Effector CD8-positive, alpha-beta T cell (primary cell): ENCODE measurements at regions not wholly inside any gene's neighbourhood (a gene's known extent, or its start where the extent isn't known, plus 50 kb on each side); places are given as distances from the start of the nearest gene placed in this dataset.

ENCODE experiments used
- DNase-seq: peaks from one replicate; lab custom pipeline; 2025; lab: John Stamatoyannopoulos, UW

DNA sequence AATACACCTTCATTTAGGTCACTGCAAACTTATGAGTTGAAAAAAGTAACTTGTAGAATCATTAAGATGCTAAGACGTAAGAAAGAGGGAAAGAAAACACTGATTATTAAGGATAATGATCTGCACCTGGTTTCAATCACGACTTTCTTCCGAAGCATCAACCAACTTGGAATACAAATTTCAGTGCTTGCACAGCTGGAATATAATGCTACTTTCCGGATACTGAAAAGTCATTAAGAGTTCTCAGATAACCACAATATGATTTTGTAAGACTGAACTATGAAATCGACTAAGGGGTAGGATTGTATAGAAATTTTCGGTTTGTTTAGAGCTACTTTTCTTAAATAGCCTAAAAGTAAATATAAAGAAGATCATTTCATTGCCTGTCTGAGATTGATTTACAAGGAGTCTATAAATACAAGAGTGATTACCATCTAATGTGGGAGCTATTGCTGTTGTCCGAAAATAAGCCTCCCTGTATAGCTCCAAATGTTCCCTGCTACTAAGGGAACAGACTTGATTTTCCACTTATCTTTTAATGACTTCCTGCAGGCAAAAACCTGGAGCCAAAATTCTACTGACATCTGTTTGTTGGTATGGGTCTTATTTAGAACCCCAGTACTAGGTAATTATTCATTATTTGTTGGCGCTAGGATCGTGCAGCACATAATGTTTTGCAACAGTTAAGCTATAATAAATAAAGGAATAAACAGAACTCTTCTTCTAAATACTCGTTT, 673.3 kb downstream of the KCNT2 start:
- no peak for DNase-seq

DNA sequence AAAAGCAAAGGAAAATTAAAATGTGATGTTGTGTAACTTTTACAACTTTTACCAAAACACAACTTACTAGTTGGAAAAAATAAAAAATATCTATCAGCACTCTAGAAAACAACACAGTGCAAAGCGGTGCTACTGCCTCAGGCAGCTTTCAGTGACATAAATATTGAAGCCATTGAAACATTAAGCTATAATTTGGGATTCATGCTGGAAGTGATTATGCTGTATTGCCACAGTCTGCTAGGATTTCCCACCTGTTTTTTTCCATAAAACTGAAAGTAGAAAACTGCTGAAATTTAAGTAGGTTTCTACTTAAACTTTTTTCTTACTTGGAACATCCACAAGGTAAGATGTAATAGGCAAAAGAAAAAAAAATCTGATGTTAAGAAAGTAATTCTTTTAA, 674.4 kb downstream of the KCNT2 start:
- DNase-seq, result no peak

GRCh38 chr1:195915826-195916225, 692.4 kb downstream of the KCNT2 start:
- no peak for DNase-seq

- DNase-seq, result no peak
Observed at GRCh38 chr1:195909061-195909460, 699.2 kb downstream of the KCNT2 start.

DNA sequence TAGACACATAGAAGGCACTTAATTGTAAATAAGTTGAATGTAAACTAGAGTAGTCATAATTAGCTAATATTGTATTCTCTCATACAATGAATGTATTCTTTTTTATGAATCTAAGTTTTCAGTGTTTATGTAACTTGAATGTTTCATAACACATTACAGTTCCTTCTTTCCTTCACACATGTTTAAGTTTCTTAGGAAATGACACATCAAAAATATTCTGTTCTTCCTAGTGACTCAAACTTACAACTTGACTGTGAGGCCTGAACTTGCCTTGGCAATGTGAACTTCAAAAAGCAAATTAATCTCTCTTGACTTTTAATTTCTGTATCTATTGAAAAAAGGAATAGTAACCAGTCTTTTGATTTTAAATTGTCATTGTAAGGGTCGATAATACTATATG, 700.1 kb downstream of the KCNT2 start:
- no peak for DNase-seq

GRCh38 chr1:195903203-195903602, 705.0 kb downstream of the KCNT2 start:
- no peak for DNase-seq

- DNase-seq, result no peak
Observed at GRCh38 chr1:195902779-195903178, 705.5 kb downstream of the KCNT2 start.

DNA sequence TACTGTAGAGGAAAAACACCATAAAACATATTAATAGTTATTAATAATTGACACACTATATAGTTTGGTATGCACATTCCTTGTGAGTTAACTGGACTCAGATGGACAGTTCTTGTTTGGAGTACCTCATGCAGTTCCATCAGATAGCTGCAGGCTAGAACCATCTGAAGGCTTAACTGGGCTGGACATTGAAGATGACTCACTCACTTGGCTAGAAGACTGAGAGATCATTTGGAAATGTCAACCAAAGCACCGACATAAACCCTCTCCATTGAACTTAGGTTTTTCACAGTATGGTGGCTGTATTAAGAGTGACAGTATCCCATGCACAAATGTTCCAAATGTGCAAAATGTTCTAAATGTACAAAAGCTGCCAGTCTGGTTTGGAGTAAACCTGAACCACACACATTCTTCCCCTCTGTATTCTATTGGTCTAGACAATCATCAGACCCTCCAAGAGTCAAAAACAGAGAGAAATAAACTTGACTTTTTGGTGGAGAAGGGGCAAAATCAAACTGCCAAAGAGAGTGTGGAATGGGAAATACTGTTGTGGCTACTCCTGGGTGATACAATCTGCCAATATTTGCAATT, 708.4 kb downstream of the KCNT2 start:
- no peak for DNase-seq

- DNase-seq, result no peak
Observed at GRCh38 chr1:195898924-195899323, 709.3 kb downstream of the KCNT2 start.

DNA sequence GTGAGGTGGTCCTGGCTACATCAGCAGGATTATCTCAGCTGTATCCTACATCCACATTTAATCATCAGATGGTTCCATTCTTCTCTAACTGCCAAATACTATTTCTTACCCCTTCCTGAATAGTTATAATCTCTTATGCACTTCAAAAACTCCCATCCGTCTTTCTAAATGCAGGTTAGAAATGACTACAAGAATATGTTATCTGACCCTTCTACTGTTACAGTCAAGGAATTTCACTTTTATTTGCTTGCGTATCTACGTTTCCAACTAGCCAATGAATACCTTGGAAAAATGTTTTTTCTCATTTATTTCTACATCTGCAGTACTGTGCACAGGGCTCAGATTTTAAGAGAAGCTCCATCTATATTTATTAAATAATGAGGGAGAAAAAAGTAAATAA, 709.9 kb downstream of the KCNT2 start:
- DNase-seq, result no peak

DNA sequence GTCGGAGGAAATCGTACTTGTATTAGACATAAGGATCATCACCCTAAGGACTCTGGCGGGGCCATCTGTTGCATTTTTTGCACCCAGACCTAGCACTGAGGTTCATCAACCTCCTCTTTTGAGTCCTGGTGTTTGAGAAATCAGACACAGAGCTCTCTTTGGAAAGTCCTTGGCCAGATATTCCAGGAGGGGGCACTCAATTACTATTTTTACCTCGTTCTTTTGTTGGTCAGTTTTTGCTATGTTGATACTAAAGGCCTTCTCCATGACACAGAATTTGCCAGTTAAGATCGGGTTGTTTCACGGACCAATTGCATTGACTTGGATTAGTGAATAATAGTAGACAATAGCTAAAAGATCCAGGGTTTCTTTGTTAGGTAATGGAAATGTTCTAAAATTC, 711.2 kb downstream of the KCNT2 start:
- DNase-seq, result no peak

GRCh38 chr1:195894411-195894810, 713.8 kb downstream of the KCNT2 start:
- no peak for DNase-seq

- no peak for DNase-seq
Observed at GRCh38 chr1:195886000-195886399, 722.2 kb downstream of the KCNT2 start.

DNA sequence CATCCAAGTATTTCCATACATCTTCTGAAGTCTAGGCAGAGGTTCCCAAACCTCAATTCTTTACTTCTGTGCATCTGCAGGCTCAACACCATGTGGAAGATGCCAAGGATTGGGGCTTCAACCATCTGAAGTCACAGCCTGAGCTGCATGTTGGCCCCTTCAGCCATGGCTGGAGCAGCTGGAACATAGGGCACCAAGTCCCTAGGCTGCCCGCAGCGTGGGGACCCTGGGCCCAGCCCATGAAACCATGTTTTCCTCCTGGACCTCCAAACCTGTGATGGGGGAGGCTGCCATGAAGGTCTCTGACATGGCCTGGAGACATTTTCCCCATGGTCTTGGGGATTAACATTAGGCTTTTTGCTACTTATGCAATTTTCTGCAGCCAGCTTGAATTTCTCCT, 729.8 kb downstream of the KCNT2 start:
- no peak for DNase-seq

- no peak for DNase-seq
Observed at GRCh38 chr1:195876792-195877191, 731.4 kb downstream of the KCNT2 start.

DNA sequence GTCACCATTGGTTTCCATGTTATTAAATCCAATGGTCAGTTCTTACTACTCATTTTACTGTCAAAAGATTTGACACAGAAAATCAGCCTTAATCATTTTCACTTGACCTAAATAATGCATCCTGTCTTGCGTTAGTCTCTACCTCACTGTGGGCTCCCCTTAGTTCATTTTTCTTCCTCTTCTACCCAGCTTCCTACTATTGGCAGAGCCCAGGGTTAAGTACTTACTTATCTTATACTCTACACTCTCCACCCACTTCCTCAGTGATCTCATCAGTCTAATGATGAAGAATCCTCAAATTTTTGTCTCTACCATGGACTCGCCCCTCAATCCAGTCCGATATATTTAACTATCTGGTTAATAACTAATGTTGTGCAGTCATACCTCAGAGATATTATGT, 735.9 kb downstream of the KCNT2 start:
- no peak for DNase-seq

GRCh38 chr1:195867638-195868037, 740.6 kb downstream of the KCNT2 start:
- no peak for DNase-seq

- no peak for DNase-seq
Observed at GRCh38 chr1:195866781-195867222, 741.4 kb downstream of the KCNT2 start.

DNA sequence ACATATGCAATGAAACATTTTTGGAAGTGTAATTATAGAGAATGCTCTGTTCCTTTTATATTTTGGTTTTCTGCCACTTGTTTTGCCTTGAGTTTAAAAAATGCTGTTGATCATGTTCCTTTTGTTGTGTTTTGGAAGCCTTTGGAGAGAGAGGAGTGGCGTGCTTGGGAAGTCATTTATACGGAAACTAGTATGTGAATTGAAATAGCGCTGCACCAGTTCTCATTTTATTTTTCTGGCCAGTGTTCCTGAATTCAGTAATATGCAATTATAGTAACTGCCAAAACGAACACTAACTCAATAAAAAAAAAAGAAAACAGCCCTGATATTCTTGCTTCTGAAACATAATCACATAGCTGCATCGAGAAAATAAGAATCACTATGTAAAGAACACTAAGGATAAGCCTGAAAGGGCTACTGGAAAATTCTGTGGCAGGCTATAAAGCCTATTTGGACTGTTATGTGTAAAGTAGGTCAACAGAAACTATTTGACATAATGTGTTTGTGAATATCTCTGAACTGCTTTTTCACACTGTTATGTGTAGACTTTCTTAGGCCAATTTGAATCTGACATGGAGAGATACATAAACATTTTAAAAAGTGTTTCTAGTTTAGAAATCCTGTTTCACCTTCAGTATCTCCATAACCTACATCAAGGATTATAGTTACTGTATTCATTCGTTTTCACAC, 742.0 kb downstream of the KCNT2 start:
- DNase-seq, result no peak

- DNase-seq, result no peak
Observed at GRCh38 chr1:195851804-195852203, 756.4 kb downstream of the KCNT2 start.

GRCh38 chr1:195851016-195851601, 757.1 kb downstream of the KCNT2 start:
- no peak for DNase-seq

DNA sequence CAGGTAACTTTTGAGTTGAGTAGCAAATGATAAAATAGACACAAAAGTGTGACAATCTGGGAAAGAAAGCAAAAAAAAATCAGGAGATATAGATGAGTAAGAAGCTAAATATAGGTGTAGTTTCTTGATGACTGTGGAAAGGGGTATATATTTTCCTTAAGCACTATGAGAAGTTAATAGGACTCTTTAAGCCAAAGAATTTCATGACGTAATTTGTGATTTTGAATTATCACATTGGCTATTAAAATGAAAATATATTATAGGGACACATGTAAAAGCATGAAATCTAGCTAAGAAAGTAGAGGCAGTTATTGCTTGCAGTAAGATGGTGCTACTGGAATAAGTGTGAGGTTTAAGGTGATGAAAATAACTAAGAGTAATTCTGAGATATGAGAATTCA, 759.1 kb downstream of the KCNT2 start:
- no peak for DNase-seq
